Activated CD4-positive, alpha-beta T cell treated with anti-CD3 and anti-CD28 coated beads, Interleukin-2, amount 10 ng/mL, durations not matched to agents 24 days and 14 days (primary cell): ENCODE measurements at regions not wholly inside any gene's neighbourhood (a gene's known extent, or its start where the extent isn't known, plus 50 kb on each side); places are given as distances from the start of the nearest gene placed in this dataset.

Experiments used
- DNase-seq: peaks from one replicate; pipeline ENCODE4 v3.0.0; 2022
- H3K27ac Mint-ChIP-seq: one replicate; pipeline ENCODE4 v1.8.0; 2022; ENCODE audit warnings: mild to moderate bottlenecking, mixed read lengths
- H3K27me3 Mint-ChIP-seq: one replicate; pipeline ENCODE4 v1.8.0; 2022; ENCODE audit warnings: mixed read lengths
- H3K36me3 Mint-ChIP-seq: one replicate; pipeline ENCODE4 v1.8.0; 2022; ENCODE audit warnings: low read depth, mild to moderate bottlenecking, mixed read lengths
- H3K4me1 Mint-ChIP-seq: one replicate; pipeline ENCODE4 v1.8.0; 2021; ENCODE audit warnings: mixed read lengths
- H3K4me3 Mint-ChIP-seq: one replicate; pipeline ENCODE4 v1.8.0; 2022; ENCODE audit warnings: mild to moderate bottlenecking, moderate library complexity, mixed read lengths
- H3K9me3 Mint-ChIP-seq: one replicate; pipeline ENCODE4 v1.8.0; 2021; ENCODE audit warnings: mixed read lengths
- intact Hi-C: fragments of 100-400 bp; cut with micrococcal nuclease; formaldehyde crosslinking; loops from one replicate; pipeline ENCODE4 v1.15.1; 2023

- H3K4me3 Mint-ChIP-seq = no peak overlapping the region
- peaks cover 4% of the 10 kb centered on the region for H3K9me3 Mint-ChIP-seq
- no peaks in the 10 kb centered on the region for H3K4me1 Mint-ChIP-seq
- no peak for DNase-seq
- H3K36me3 Mint-ChIP-seq = no peaks in the 10 kb centered on the region
- intact Hi-C loops = no loop called here
- no peak overlapping the region for H3K27ac Mint-ChIP-seq
- H3K27me3 Mint-ChIP-seq = no peaks in the 10 kb centered on the region
Observed at GRCh38 chr4:186932196-186932595, 208.5 kb upstream of the FAT1 start.

GRCh38 chr4:186932631-186933187 is 209.1 kb upstream of the FAT1 start:
- no peak overlapping the region for H3K27ac Mint-ChIP-seq
- peaks cover 4% of the 10 kb centered on the region for H3K9me3 Mint-ChIP-seq
- no peak overlapping the region for H3K4me3 Mint-ChIP-seq
- intact Hi-C loops = no loop called here
- no peaks in the 10 kb centered on the region for H3K27me3 Mint-ChIP-seq
- H3K36me3 Mint-ChIP-seq = no peaks in the 10 kb centered on the region
- H3K4me1 Mint-ChIP-seq = no peaks in the 10 kb centered on the region
- DNase-seq = no peak

DNA sequence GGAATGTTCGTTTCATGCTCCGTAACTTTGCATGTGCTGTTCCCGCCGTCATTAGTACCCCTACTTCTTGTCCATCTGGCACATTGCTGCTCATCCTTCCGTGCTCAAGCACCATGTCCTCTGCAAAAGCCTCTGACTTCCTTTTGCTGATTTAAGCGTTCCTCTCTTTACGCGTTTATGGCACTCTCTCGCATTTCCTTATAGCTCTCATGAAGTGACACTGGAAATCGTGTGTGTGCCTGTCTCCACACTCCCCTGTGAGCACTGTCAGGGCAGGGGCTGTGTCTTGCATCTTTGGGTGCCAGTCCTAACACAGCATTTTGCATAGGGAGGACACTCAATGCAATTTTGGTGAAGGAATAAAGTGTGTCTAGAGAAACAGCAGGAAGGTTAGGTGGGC is 210.6 kb upstream of the FAT1 start:
- Mint-ChIP-seq H3K4me1 (no peaks in the 10 kb centered on the region), H3K4me3 (no peak overlapping the region), H3K9me3 (peaks cover 4% of the 10 kb centered on the region), H3K36me3 (no peaks in the 10 kb centered on the region), H3K27ac (no peak overlapping the region), H3K27me3 (no peaks in the 10 kb centered on the region)
- DNase-seq = no peak
- intact Hi-C loops = no loop called here

DNA sequence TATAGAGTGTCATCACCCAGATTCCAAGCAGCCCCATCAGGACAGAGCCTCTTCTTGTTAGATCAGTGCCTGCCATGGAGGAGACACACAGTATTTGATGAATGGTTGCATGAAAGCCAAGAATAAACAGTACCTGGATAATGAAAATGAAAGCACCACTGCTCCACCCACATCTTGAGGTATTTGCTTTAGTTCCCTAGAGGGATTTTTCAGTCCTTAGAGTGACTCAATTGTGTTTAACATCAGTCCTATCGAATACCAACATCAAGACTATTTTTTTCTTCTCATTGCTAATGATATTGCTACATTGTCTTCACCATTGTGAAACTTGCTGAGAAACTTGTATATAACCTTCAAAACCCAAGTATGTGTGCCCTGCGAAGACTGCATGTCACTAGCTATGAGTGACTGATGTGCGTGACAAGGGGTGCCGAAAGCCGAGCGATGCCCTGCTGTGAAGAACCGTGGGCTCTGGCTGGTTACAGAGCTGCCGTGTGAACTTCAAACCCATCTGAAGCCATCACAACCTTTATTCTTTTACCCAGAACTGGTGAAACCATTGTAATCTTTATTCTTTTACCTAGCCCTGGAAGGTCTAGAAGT is 211.3 kb upstream of the FAT1 start:
- no peaks in the 10 kb centered on the region for H3K36me3 Mint-ChIP-seq
- no peak overlapping the region for H3K27ac Mint-ChIP-seq
- no peak for DNase-seq
- intact Hi-C loops = no loop called here
- H3K4me1 Mint-ChIP-seq = no peaks in the 10 kb centered on the region
- H3K27me3 Mint-ChIP-seq = no peaks in the 10 kb centered on the region
- no peak overlapping the region for H3K4me3 Mint-ChIP-seq
- peaks cover 4% of the 10 kb centered on the region for H3K9me3 Mint-ChIP-seq

- no peak for DNase-seq
- Mint-ChIP-seq H3K36me3 (no peaks in the 10 kb centered on the region), H3K4me1 (no peaks in the 10 kb centered on the region), H3K9me3 (peaks cover 4% of the 10 kb centered on the region), H3K27me3 (no peaks in the 10 kb centered on the region), H3K27ac (no peak overlapping the region), H3K4me3 (no peak overlapping the region)
- intact Hi-C loops = no loop called here
Observed at GRCh38 chr4:186935901-186936300, 212.2 kb upstream of the FAT1 start.

DNA sequence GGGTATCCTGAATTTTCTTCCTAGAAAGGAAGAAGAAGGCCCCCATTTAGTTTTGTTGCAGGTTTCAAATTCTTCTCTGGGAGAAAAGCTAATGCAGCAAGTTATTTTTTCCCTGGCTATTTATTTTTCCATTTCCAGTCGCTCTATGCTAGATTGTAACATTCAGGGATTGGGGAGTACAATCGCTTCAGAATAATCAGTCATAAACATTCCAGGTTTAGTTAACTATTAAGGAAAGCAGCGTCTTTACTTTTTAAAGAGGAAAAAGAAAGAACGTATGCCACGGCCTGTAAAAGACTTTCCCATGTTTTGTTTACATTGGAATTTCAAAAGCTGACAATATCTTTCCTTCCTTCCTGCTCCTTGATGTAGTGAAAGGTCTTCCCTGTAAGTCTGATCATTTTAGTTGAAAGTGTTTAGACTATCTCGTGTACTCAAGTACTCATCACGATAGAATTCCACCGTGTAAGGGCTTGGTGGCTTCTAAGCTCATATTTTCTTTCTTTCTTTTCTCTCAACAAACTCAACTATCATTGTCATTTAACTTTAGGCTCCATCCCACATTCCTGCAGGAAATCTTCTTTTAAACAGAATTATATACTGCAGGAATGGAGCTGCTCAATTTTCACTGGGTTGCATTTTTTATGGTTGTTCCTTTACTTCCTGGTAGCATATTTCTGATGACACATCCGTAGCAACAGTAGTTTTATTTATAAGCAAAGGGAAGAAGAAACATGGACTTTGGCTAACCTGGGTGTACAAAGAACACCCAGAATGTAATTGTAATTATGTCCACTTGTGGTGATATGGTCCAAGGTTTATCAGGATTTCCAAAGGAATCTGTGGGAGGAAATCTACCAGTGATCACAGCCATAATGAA is 213.1 kb upstream of the FAT1 start:
- Mint-ChIP-seq H3K9me3 (peaks cover 4% of the 10 kb centered on the region), H3K27me3 (no peaks in the 10 kb centered on the region), H3K36me3 (no peaks in the 10 kb centered on the region), H3K4me1 (no peaks in the 10 kb centered on the region), H3K4me3 (no peak overlapping the region), H3K27ac (no peak overlapping the region)
- intact Hi-C loops = no loop called here
- DNase-seq = no peak

DNA sequence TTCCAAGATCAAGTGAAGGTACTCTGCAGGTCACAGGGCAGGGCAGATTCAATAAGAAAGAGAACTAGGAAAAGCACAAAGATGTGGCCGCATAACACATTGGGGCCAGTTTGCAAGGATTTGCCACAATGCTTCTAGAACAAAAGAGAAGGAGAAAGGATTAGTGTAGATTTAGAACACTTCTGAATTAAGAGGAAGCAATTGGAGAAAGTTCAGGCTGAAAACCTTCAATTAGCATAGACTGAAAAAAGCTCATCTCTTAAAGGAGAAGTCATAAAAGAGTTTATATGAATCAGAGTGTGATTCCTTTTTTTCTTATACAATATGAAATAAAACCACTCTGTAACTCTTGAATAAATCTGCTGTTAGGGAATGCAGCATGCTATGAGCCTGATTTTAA is 215.6 kb upstream of the FAT1 start:
- Mint-ChIP-seq H3K27ac (no peak overlapping the region), H3K36me3 (no peaks in the 10 kb centered on the region), H3K4me1 (no peaks in the 10 kb centered on the region), H3K4me3 (no peak overlapping the region), H3K27me3 (no peaks in the 10 kb centered on the region), H3K9me3 (no peaks in the 10 kb centered on the region)
- DNase-seq = no peak
- intact Hi-C loops = no loop called here

- DNase-seq = no peak
- intact Hi-C loops = no loop called here
- Mint-ChIP-seq H3K27ac (no peak overlapping the region), H3K4me3 (no peak overlapping the region), H3K27me3 (no peaks in the 10 kb centered on the region), H3K4me1 (no peaks in the 10 kb centered on the region), H3K36me3 (no peaks in the 10 kb centered on the region), H3K9me3 (no peaks in the 10 kb centered on the region)
Observed at GRCh38 chr4:186939766-186940165, 216.1 kb upstream of the FAT1 start.

- intact Hi-C loops = no loop called here
- Mint-ChIP-seq H3K4me1 (no peaks in the 10 kb centered on the region), H3K27me3 (no peaks in the 10 kb centered on the region), H3K4me3 (no peak overlapping the region), H3K9me3 (no peaks in the 10 kb centered on the region), H3K36me3 (no peaks in the 10 kb centered on the region), H3K27ac (no peak overlapping the region)
- no peak for DNase-seq
Observed at GRCh38 chr4:186940476-186940875, 216.8 kb upstream of the FAT1 start.

GRCh38 chr4:186942758-186943377 is 219.2 kb upstream of the FAT1 start:
- H3K36me3 Mint-ChIP-seq = no peaks in the 10 kb centered on the region
- no peak for DNase-seq
- H3K4me3 Mint-ChIP-seq = no peak overlapping the region
- H3K27ac Mint-ChIP-seq = no peak overlapping the region
- H3K27me3 Mint-ChIP-seq = no peaks in the 10 kb centered on the region
- intact Hi-C loops = no loop called here
- no peaks in the 10 kb centered on the region for H3K4me1 Mint-ChIP-seq
- H3K9me3 Mint-ChIP-seq = no peaks in the 10 kb centered on the region

- Mint-ChIP-seq H3K36me3 (no peaks in the 10 kb centered on the region), H3K4me1 (no peaks in the 10 kb centered on the region), H3K4me3 (no peak overlapping the region), H3K27ac (no peak overlapping the region), H3K27me3 (no peaks in the 10 kb centered on the region), H3K9me3 (no peaks in the 10 kb centered on the region)
- intact Hi-C loops = no loop called here
- no peak for DNase-seq
Observed at GRCh38 chr4:186943411-186943810, 219.8 kb upstream of the FAT1 start.

GRCh38 chr4:186946136-186946535 is 222.5 kb upstream of the FAT1 start:
- no peak for DNase-seq
- intact Hi-C loops = no loop called here
- H3K36me3 Mint-ChIP-seq = no peaks in the 10 kb centered on the region
- no peaks in the 10 kb centered on the region for H3K4me1 Mint-ChIP-seq
- no peak overlapping the region for H3K27ac Mint-ChIP-seq
- H3K4me3 Mint-ChIP-seq = no peak overlapping the region
- H3K27me3 Mint-ChIP-seq = no peaks in the 10 kb centered on the region
- no peaks in the 10 kb centered on the region for H3K9me3 Mint-ChIP-seq

DNA sequence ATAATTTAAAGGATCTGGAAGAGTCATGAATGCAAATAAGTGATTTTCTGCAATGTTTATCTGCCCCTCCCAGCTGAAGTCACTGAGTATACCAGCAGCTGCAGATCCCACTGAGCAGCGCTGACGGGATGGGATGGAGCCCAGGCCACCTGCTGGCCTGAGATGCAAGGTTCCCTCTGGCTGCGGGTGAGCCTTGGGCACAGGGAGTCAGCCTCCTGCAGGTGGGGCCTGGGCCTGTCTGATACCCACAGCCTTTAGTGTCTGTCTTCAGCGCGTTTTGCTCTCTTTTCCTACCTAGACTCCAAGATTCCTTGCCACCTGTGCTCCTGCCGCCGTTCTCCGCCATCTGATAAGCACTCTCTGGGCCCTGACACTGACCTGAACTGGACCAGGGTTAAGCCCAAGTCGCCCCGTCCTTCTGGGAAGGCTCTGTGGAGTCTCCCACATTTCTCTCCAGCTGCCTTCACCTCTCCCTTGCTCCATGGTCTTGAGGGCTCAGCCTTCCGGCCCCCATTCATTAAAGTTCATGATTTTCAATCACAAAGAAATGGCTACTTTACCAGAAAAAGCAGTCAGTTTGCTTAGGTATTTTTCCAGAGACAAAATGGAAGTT is 223.1 kb upstream of the FAT1 start:
- no peaks in the 10 kb centered on the region for H3K27me3 Mint-ChIP-seq
- no peak overlapping the region for H3K4me3 Mint-ChIP-seq
- intact Hi-C loops = no loop called here
- H3K9me3 Mint-ChIP-seq = no peaks in the 10 kb centered on the region
- H3K27ac Mint-ChIP-seq = no peak overlapping the region
- no peak for DNase-seq
- H3K4me1 Mint-ChIP-seq = no peaks in the 10 kb centered on the region
- H3K36me3 Mint-ChIP-seq = no peaks in the 10 kb centered on the region
